Endothelial cell of umbilical vein (primary cell): ENCODE measurements at regions not wholly inside any gene's neighbourhood (a gene's known extent, or its start where the extent isn't known, plus 50 kb on each side); places are given as distances from the start of the nearest gene placed in this dataset.

ENCODE experiments used
- BruUV-seq: library from RNA; stranded (reverse); fragments of 400-500 nt; replicated peaks from 2 replicates; lab custom pipeline; 2021; lab: Mats Ljungman, UMichigan
- CTCF ChIA-PET: fragments of 300-600, 350-600 bp; sonication (Branson Sonifier 250); formaldehyde crosslinking; loops from one replicate; lab custom pipeline; 2021; ENCODE audit warnings: antibody characterized with exemption, inconsistent platforms; lab: Charles Lee
- POLR2A ChIA-PET: fragments of 300-600, 350-600 bp; sonication (Branson Sonifier 250); formaldehyde crosslinking; loops from one replicate; lab custom pipeline; 2021; ENCODE audit warnings: antibody characterized with exemption, inconsistent platforms; lab: Charles Lee
- DNase-seq: peaks from one replicate; pipeline ENCODE4 v3.0.0-alpha.2; 2011; ENCODE audit warnings: low read depth, low spot score
- FAIRE-seq: peaks from 2 replicates; lab custom pipeline; 2011; peaks lifted over from hg19 to GRCh38; lab: Jason Lieb, UNC
- H2AFZ ChIP-seq: 2 replicates; pipeline ENCODE4 v1.6.0; 2012; ENCODE audit warnings: low read depth, low read length, control low read depth, inconsistent platforms
- H3K27ac ChIP-seq: 2 replicates; pipeline ENCODE4 v1.5.1; 2011; ENCODE audit warnings: low read depth, mild to moderate bottlenecking, control low read depth, low read length, moderate library complexity; ENCODE audit not compliant: insufficient read depth
- H3K27me3 ChIP-seq, 2 experiments: 2 replicates each; pipeline versions ENCODE4 v1.6.0 to v1.6.1; 2011; ENCODE audit warnings: low read length in 2 of 2, mixed read lengths in 1 of 2; ENCODE audit not compliant: control insufficient read depth in 2 of 2, insufficient read depth in 2 of 2
- H3K36me3 ChIP-seq, 2 experiments: 2 replicates in 1 of 2; 3 replicates in 1 of 2; pipeline ENCODE4 v1.5.1; 2011; ENCODE audit warnings: low read length in 2 of 2, mild to moderate bottlenecking in 1 of 2, moderate library complexity in 1 of 2; ENCODE audit not compliant: control insufficient read depth in 2 of 2, insufficient read depth in 2 of 2; ENCODE audit errors: extremely low read depth in 1 of 2
- H3K4me1 ChIP-seq: 3 replicates; pipeline ENCODE4 v1.5.1; 2011; ENCODE audit warnings: mild to moderate bottlenecking, low read length; ENCODE audit not compliant: control insufficient read depth, insufficient read depth; ENCODE audit errors: extremely low read depth
- H3K4me2 ChIP-seq: 2 replicates; pipeline ENCODE4 v1.6.1; 2011; ENCODE audit warnings: low read length, control low read depth, mixed read lengths; ENCODE audit not compliant: insufficient read depth
- H3K4me3 ChIP-seq, 3 experiments: fragments of 200-600 bp in 1 of 3; sonication (generic), shearing (Covaris generic) in 1 of 3; replicated peaks in 1 of 3; 2 replicates each; pipeline ENCODE4 v1.5.1; 2011 to 2016; ENCODE audit warnings: control low read depth in 3 of 3, low read length in 3 of 3, mild to moderate bottlenecking in 2 of 3, inconsistent platforms in 1 of 3, low read depth in 1 of 3, moderate library complexity in 1 of 3; ENCODE audit not compliant: insufficient read depth in 1 of 3
- H3K79me2 ChIP-seq: 2 replicates; pipeline ENCODE4 v1.6.0; 2012; ENCODE audit warnings: low read length, inconsistent platforms; ENCODE audit not compliant: control insufficient read depth, insufficient read depth
- H3K9ac ChIP-seq: replicated peaks from 2 replicates; pipeline ENCODE3; 2011; ENCODE audit warnings: low read length, control low read depth; ENCODE audit not compliant: insufficient read depth; ENCODE audit errors: extremely low read depth
- H3K9me1 ChIP-seq: replicated peaks from 3 replicates; pipeline ENCODE4 v1.6.0; 2011; ENCODE audit warnings: mild to moderate bottlenecking, low read length; ENCODE audit not compliant: control insufficient read depth, insufficient read depth; ENCODE audit errors: extremely low read depth
- H3K9me3 ChIP-seq: replicated peaks from 2 replicates; pipeline ENCODE4 v1.5.1; 2012; ENCODE audit warnings: low read length, inconsistent platforms; ENCODE audit not compliant: control insufficient read depth, insufficient read depth
- H4K20me1 ChIP-seq: replicated peaks from 2 replicates; pipeline ENCODE3; 2011; ENCODE audit warnings: mild to moderate bottlenecking, low read length; ENCODE audit not compliant: control insufficient read depth, insufficient read depth; ENCODE audit errors: extremely low read depth
- CTCF ChIP-seq, 2 donors: IDR thresholded peaks; 1 replicate in 1 of 2; 2 replicates in 1 of 2; pipeline ENCODE4 v1.5.1; 2011; ENCODE audit warnings: low read length in 2 of 2, mild to moderate bottlenecking in 2 of 2, moderate library complexity in 2 of 2, control low read depth in 1 of 2, inconsistent platforms in 1 of 2, low read depth in 1 of 2; ENCODE audit not compliant: insufficient read depth in 1 of 2; ENCODE audit errors: extremely low read depth in 1 of 2
- FOS ChIP-seq: IDR thresholded peaks from 2 replicates; pipeline ENCODE4 v1.6.1; 2011; ENCODE audit warnings: mild to moderate bottlenecking, low read length, moderate library complexity, borderline replicate concordance; ENCODE audit not compliant: insufficient read depth
- JUN ChIP-seq: IDR thresholded peaks from 2 replicates; pipeline ENCODE4 v1.6.1; 2011; ENCODE audit warnings: borderline replicate concordance, low read depth; ENCODE audit not compliant: insufficient read length, insufficient read depth
- MAX ChIP-seq: IDR thresholded peaks from 2 replicates; pipeline ENCODE4 v1.6.1; 2011; ENCODE audit not compliant: insufficient read depth, insufficient read length
- MYC ChIP-seq: IDR thresholded peaks from one replicate; pipeline ENCODE4 v1.6.1; 2011; ENCODE audit warnings: mild to moderate bottlenecking, low read depth, low read length
- POLR2AphosphoS5 ChIP-seq: IDR thresholded peaks from 2 replicates; pipeline ENCODE4 v1.6.1; 2012; ENCODE audit warnings: low read depth, mild to moderate bottlenecking, control low read depth, low read length, moderate library complexity; ENCODE audit not compliant: insufficient read depth
- dilution Hi-C: fragments of 300-500 bp; cut with MboI; formaldehyde crosslinking; loops from one replicate; pipeline ENCODE4 v1.15.0; 2019; ENCODE audit warnings: low sequenced_read_pairs; ENCODE audit not compliant: extremely low pct_ligation_motif_present
- intact Hi-C: fragments of 100-400 bp; cut with micrococcal nuclease; formaldehyde crosslinking; loops from one replicate; pipeline ENCODE4 v1.10.0; 2022

GRCh38 chr4:32400870-32401269 lies 1680.7 kb downstream of the PCDH7 start:
- intact Hi-C loops (no loop called here), dilution Hi-C loops (no loop called here)
- Histone ChIP-seq H3K79me2 (no peaks in the 10 kb centered on the region), H4K20me1 (no peaks in the 10 kb centered on the region), H3K36me3 (no peaks in the 10 kb centered on the region), H3K4me2 (no peak overlapping the region), H3K9me1 (no peaks in the 10 kb centered on the region), H3K27ac (no peak overlapping the region), H3K4me1 (no peaks in the 10 kb centered on the region), H2AFZ (no peak overlapping the region), H3K27me3 (no peaks in the 10 kb centered on the region), H3K4me3 (no peak overlapping the region), H3K9me3 (no peaks in the 10 kb centered on the region), H3K9ac (no peak overlapping the region)
- POLR2A ChIA-PET, result no interaction called here
- no TSS peak for BruUV-seq
- DNase-seq (no peak), FAIRE-seq (no peak)
- CTCF ChIA-PET, result no interaction called here
- TF ChIP-seq POLR2AphosphoS5, result no peak
- TF ChIP-seq JUN, result no peak
- TF ChIP-seq FOS, result no peak
- TF ChIP-seq MAX, result no peak
- no peak for TF ChIP-seq MYC

- Histone ChIP-seq H3K9ac (no peak overlapping the region), H2AFZ (no peak overlapping the region), H3K79me2 (no peaks in the 10 kb centered on the region), H3K36me3 (no peaks in the 10 kb centered on the region), H4K20me1 (no peaks in the 10 kb centered on the region), H3K4me3 (no peak overlapping the region), H3K27me3 (no peaks in the 10 kb centered on the region), H3K9me1 (no peaks in the 10 kb centered on the region), H3K4me1 (no peaks in the 10 kb centered on the region), H3K9me3 (no peaks in the 10 kb centered on the region), H3K4me2 (no peak overlapping the region), H3K27ac (no peak overlapping the region)
- ChIA-PET CTCF (interaction anchor here (1.0 kb wide), 1 partner anchor 26 kb away, joined by 4 read pairs; no protein-coding TSS in a partner anchor), POLR2A (no interaction called here)
- no TSS peak for BruUV-seq
- dilution Hi-C loops (no loop called here), intact Hi-C loops (no loop called here)
- no peak for FAIRE-seq
- DNase-seq, result no peak
- TF ChIP-seq JUN (no peak), MYC (no peak), CTCF (IDR thresholded peaks at IDR 0.05; ENCODE audit: extremely low read depth in 1 of 2, insufficient read depth in 1 of 2, low read depth in 1 of 2, low read length in 2 of 2) (peak in 1 of 2 donors; percentile 4), MAX (no peak)
Measured at GRCh38 chr4:32417113-32417704, 1697.0 kb downstream of the PCDH7 start.
